ENCODE measurements at regions not wholly inside any gene's neighbourhood (a gene's known extent, or its start where the extent isn't known, plus 50 kb on each side); places are given as distances from the start of the nearest gene placed in this dataset.

DNA sequence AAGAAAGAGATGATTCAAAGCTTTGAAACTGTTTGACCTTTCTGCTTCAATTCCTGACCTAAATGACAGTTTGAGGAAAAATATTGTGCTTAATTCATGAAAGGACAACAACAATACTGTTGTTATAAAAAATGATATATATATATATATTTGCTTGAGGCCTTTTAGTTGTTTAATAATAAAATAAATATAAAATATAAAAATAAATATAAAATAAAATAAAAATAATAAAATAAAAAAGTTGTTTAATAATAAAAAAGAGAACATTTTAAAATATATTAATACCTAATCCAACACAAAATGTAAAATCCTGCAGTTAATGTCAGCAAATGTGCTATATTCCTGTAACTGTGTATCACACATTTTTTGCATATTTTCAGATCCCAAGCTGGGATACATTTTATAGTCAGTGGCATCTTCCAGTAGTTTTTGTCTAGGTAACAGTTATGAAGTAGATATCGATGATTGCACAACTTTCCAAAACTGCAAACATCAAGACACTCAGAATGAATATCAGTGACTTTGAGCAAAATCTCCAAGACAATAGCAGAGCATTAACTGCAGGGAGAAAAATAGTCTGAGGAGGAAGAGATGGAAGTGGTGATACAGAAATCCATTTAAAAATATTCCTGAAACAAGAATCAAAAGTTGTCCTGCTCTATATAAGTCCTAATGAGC is 375.5 kb upstream of the KLHL1 start:
- Mint-ChIP-seq H3K27me3 (ENCODE audit: low read depth) (no peaks in the 10 kb centered on the region), H3K27ac (no peak overlapping the region), H3K4me1 (ENCODE audit: low read depth) (no peaks in the 10 kb centered on the region), H3K9me3 (peaks cover 9% of the 10 kb centered on the region), H3K4me3 (no peak overlapping the region), H3K36me3 (ENCODE audit: low read depth) (no peaks in the 10 kb centered on the region)
- DNase-seq (ENCODE audit: low spot score): no peak

DNA sequence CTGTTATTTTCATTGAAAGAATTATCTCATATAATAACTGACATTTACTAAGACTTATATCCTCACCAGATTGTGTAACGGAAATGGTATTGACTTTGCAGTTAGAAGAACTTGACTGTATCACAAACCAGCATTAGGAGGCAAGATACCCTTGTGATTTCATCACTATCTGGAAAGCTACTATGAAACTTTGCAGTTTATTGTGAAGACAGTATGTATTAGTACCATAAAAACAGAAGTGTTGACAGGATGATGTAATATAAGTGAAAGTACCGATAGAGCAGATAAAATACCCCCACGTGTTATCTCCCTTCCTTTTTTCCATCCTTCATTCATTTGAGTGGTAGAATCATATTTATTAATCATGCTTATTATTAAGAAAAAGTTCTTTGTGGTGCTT is 365.7 kb upstream of the KLHL1 start:
- no peak overlapping the region for H3K4me3 Mint-ChIP-seq
- H3K27me3 Mint-ChIP-seq (ENCODE audit: low read depth): no peaks in the 10 kb centered on the region
- DNase-seq (ENCODE audit: low spot score): no peak
- no peak overlapping the region for H3K27ac Mint-ChIP-seq
- H3K4me1 Mint-ChIP-seq (ENCODE audit: low read depth): no peaks in the 10 kb centered on the region
- no peaks in the 10 kb centered on the region for H3K36me3 Mint-ChIP-seq (ENCODE audit: low read depth)
- peaks cover 13% of the 10 kb centered on the region for H3K9me3 Mint-ChIP-seq

DNA sequence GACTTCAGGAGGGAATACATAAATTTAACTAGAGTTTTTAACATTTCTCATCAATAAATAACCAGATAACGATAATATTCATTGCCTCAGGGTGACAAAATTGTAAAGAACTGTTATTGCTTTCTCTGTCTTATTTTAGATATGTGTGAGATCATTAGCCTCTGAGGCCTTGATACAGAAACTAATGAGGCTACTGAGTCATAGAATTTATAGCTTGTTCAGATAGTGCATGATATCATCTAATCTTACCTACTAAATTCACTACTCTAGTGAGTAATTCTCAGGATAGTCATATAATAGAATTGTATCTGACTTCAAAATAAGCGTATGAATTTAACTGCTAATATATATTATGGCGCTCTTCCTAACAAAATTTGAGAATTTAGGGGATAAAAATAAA is 360.8 kb upstream of the KLHL1 start:
- no peaks in the 10 kb centered on the region for H3K27me3 Mint-ChIP-seq (ENCODE audit: low read depth)
- no peak for DNase-seq (ENCODE audit: low spot score)
- H3K9me3 Mint-ChIP-seq: peaks cover 6% of the 10 kb centered on the region
- no peaks in the 10 kb centered on the region for H3K36me3 Mint-ChIP-seq (ENCODE audit: low read depth)
- no peaks in the 10 kb centered on the region for H3K4me1 Mint-ChIP-seq (ENCODE audit: low read depth)
- no peak overlapping the region for H3K4me3 Mint-ChIP-seq
- no peak overlapping the region for H3K27ac Mint-ChIP-seq

DNA sequence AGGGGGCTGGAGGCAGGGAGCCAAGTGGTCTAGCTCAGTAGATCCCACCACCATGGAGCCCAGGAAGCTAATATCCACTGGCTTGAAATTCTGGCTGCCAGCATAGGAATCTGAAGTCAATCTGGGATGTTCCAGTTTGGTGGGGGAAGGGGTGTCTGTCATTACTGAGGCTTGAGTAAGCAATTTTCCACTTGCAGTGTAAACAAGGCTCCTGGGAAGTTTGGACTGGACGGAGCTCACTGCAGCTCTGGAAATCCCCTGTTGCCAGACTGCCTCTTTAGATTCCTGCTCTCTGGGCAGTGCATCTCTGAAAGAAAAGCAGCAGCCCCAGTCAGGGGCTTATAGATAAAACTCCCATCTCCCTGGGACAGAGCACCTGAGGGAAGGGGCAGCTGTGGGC is 349.2 kb upstream of the KLHL1 start:
- Mint-ChIP-seq H3K27ac (no peak overlapping the region), H3K4me3 (no peak overlapping the region), H3K4me1 (ENCODE audit: low read depth) (no peaks in the 10 kb centered on the region)

DNA sequence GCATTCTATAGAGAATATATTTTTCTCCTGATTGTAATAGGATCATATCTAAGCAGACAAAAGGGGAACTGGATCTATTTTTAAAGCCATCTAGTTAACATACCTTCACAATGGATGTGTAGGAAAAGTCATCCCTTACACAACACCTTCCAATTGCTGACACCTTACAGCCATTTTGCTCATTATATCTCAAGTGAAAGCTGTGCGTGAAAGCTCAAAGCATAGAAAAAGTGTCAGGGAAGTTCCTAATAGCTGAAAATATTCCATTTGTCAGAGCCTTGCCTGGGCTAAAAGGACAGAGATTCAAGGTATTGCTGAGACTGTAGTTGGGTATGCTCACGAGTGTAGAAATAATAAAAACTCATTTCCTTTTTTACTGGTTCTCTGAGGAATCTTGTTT is 340.6 kb upstream of the KLHL1 start:
- no peaks in the 10 kb centered on the region for H3K36me3 Mint-ChIP-seq (ENCODE audit: low read depth)
- H3K27ac Mint-ChIP-seq: no peak overlapping the region
- no peaks in the 10 kb centered on the region for H3K27me3 Mint-ChIP-seq (ENCODE audit: low read depth)
- no peak for DNase-seq (ENCODE audit: low spot score)
- no peak overlapping the region for H3K4me3 Mint-ChIP-seq
- no peaks in the 10 kb centered on the region for H3K4me1 Mint-ChIP-seq (ENCODE audit: low read depth)
- H3K9me3 Mint-ChIP-seq: peaks cover 13% of the 10 kb centered on the region

More for the DNA sequence above, 349.2 kb upstream of the KLHL1 start:
- no peak for DNase-seq (ENCODE audit: low spot score)
- H3K27me3 Mint-ChIP-seq (ENCODE audit: low read depth): no peaks in the 10 kb centered on the region
- H3K9me3 Mint-ChIP-seq: peaks cover 24% of the 10 kb centered on the region
- no peaks in the 10 kb centered on the region for H3K36me3 Mint-ChIP-seq (ENCODE audit: low read depth)

DNA sequence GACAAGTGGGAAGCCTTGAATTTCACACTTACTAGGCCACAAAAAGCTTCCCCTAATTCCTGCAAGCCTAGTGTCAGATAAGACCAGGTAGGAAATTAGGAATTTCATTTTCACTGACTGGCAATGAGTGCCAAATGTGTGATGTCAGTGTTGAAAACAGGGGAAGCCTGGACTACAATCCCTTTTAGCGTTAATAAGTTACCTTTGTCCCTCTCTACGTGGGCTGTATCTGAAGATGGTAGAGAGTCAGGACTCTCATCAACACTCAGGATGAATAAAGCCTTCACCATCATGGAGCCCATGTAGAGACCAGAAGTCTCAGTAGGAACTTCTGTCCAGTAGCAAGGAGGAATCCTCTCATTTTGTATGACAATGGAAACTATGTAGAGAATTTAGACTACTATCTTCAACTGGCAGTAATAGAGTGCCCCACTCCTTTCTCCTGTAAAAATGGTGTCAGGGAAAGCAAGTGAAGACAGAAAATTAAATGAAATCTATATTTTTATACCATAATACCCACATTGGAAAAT is 324.1 kb upstream of the KLHL1 start:
- Mint-ChIP-seq H3K27ac (no peak overlapping the region), H3K9me3 (peaks cover 16% of the 10 kb centered on the region), H3K27me3 (ENCODE audit: low read depth) (no peaks in the 10 kb centered on the region), H3K4me1 (ENCODE audit: low read depth) (no peaks in the 10 kb centered on the region), H3K36me3 (ENCODE audit: low read depth) (no peaks in the 10 kb centered on the region), H3K4me3 (no peak overlapping the region)
- DNase-seq (ENCODE audit: low spot score): no peak

DNA sequence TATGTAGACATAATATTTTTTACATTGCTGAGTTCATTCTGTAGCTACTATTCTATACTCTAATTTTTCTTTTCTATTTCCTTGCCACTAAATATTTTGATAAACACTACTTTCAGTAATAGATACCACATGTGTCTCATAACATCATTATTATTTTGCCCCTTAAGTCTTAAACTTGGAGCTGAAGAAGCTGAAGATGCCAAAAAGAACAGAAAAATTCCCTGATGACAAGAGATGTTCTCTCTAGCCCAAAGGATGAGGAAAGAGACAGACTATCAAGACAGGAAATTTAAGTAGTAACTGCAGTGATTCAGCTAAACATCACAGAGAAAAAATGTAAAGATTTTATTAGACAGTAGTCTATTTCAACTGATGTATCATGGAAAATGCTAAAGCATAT is 322.0 kb upstream of the KLHL1 start:
- Mint-ChIP-seq H3K9me3 (peaks cover 12% of the 10 kb centered on the region), H3K36me3 (ENCODE audit: low read depth) (no peaks in the 10 kb centered on the region), H3K4me3 (no peak overlapping the region), H3K4me1 (ENCODE audit: low read depth) (no peaks in the 10 kb centered on the region), H3K27me3 (ENCODE audit: low read depth) (no peaks in the 10 kb centered on the region), H3K27ac (no peak overlapping the region)
- DNase-seq (ENCODE audit: low spot score): no peak

DNA sequence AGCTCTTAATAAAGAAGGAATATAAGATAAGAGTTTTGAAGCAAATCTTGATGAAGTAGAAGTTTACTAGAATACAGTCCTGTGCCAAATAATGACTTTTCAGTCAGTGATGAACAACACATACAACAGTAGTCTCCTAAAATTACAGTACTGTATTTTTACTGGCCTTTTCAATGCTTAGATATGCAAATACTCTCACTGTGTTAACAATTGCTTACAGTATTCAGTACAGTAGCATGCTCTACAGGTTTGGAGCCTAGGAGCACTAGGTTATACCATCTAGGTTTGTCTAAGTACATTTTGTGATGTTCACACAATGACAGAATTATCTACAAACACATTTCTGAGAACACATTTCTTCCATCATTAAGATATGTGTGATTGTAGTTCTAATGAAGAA is 316.7 kb upstream of the KLHL1 start:
- no peak for DNase-seq (ENCODE audit: low spot score)
- H3K36me3 Mint-ChIP-seq (ENCODE audit: low read depth): no peaks in the 10 kb centered on the region
- no peaks in the 10 kb centered on the region for H3K4me1 Mint-ChIP-seq (ENCODE audit: low read depth)
- H3K27ac Mint-ChIP-seq: peak overlapping the region; percentile 65
- H3K27me3 Mint-ChIP-seq (ENCODE audit: low read depth): no peaks in the 10 kb centered on the region
- peaks cover 15% of the 10 kb centered on the region for H3K9me3 Mint-ChIP-seq
- H3K4me3 Mint-ChIP-seq: no peak overlapping the region

DNA sequence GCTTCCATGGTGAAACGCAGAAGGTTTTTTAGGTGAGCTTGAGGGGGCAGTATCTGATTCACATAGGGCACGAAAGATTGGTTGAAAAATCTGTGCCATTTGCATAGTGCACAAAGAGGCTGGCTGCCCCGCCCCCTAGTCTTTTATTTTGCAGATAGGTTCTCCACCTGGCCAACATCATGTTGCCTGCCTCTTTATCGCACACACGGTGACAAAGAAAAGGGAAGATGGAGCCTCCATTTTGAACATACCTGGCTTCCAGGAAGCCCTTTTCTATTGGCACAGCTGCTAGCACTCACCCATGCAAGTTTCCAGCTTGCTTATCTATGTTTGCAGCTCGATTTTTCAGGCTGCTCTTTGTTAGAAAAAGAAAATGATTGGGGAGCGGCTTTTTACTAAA is 316.2 kb upstream of the KLHL1 start:
- Mint-ChIP-seq H3K27ac (peak overlapping the region; percentile 26), H3K4me3 (no peak overlapping the region), H3K9me3 (peaks cover 15% of the 10 kb centered on the region), H3K27me3 (ENCODE audit: low read depth) (no peaks in the 10 kb centered on the region), H3K36me3 (ENCODE audit: low read depth) (no peaks in the 10 kb centered on the region), H3K4me1 (ENCODE audit: low read depth) (no peaks in the 10 kb centered on the region)
- no peak for DNase-seq (ENCODE audit: low spot score)

DNA sequence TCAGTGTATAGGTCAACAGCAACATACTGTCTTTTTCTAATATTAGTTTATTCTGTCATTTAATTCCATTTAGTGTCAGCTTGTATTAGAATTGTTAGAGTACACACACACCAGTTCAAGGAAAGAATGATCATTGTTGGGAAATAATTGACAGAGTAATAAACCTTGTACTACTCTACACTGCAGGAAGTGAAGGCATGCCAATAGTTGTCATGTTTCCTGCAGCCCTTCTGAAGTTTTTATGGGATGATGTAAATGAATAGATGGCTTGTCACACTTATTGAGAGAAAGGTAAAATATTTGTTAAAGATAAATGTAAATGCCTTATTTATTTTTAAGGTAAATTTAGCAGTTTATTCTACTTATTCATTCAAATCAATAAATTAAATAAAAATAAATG is 306.9 kb upstream of the KLHL1 start:
- DNase-seq (ENCODE audit: low spot score): no peak
- Mint-ChIP-seq H3K4me1 (ENCODE audit: low read depth) (no peaks in the 10 kb centered on the region), H3K9me3 (peaks cover 17% of the 10 kb centered on the region), H3K36me3 (ENCODE audit: low read depth) (no peaks in the 10 kb centered on the region), H3K27me3 (ENCODE audit: low read depth) (no peaks in the 10 kb centered on the region), H3K4me3 (no peak overlapping the region), H3K27ac (no peak overlapping the region)

DNA sequence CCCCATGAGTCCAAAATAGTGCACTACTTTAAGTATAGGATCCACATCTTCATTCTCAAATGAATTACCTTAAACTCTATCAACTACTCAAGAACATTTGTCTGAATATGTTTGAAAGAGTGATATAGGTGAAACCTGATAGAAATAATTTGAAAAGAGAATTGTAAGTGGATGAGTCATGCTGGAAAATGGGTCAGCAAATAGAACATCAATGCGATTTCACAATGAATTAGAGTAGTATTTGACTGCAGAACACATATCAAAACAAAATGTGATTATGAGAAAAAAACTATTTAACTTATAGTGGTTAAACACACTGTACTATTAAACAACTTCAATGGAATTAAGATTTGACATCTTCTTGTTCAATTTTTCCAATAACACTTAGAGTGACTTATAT is 300.6 kb upstream of the KLHL1 start:
- H3K4me3 Mint-ChIP-seq: no peak overlapping the region
- no peaks in the 10 kb centered on the region for H3K4me1 Mint-ChIP-seq (ENCODE audit: low read depth)
- H3K9me3 Mint-ChIP-seq: peaks cover 12% of the 10 kb centered on the region
- DNase-seq (ENCODE audit: low spot score): no peak
- H3K27me3 Mint-ChIP-seq (ENCODE audit: low read depth): no peaks in the 10 kb centered on the region
- no peak overlapping the region for H3K27ac Mint-ChIP-seq
- no peaks in the 10 kb centered on the region for H3K36me3 Mint-ChIP-seq (ENCODE audit: low read depth)

DNA sequence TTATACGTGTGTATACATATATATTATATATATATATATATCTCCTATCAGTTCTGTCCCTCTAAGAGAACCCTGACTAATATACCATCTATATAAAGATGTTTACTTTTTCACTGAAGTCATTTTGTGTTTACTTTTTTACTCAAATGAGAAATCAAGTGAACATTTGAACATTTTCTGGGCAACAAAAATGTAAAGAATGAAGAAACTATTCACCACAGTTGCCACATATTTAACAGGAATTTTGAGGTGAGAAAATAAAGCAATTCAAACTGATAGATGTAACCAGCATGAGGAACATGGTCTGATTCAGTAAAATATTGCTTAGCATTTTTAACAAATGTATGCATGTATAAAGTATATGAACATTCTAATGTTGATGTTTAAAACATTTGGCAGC is 299.2 kb upstream of the KLHL1 start:
- Mint-ChIP-seq H3K27me3 (ENCODE audit: low read depth) (no peaks in the 10 kb centered on the region), H3K9me3 (peaks cover 7% of the 10 kb centered on the region), H3K4me1 (ENCODE audit: low read depth) (no peaks in the 10 kb centered on the region), H3K27ac (no peak overlapping the region), H3K36me3 (ENCODE audit: low read depth) (no peaks in the 10 kb centered on the region), H3K4me3 (no peak overlapping the region)
- no peak for DNase-seq (ENCODE audit: low spot score)

DNA sequence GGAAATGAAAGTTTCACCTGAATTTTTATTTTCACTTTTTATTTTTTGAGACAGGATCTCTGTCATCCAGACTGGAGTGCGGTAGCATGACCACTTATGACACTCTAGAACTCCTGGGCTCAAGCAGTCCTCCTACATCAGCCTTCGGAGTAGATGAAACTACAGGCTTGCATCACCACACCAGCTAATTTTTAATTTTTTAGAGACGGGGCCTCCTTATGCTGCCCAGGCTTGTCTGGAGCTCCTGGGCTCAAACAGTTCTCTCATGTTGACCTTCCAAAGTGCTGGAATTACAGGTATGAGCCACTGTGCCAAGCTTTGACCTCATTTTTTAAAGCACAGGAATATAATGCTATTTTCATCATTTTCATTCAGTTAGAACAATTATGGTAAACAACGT is 297.0 kb upstream of the KLHL1 start:
- no peak for DNase-seq (ENCODE audit: low spot score)
- H3K4me3 Mint-ChIP-seq: no peak overlapping the region
- H3K9me3 Mint-ChIP-seq: peaks cover 4% of the 10 kb centered on the region
- no peaks in the 10 kb centered on the region for H3K4me1 Mint-ChIP-seq (ENCODE audit: low read depth)
- H3K36me3 Mint-ChIP-seq (ENCODE audit: low read depth): no peaks in the 10 kb centered on the region
- no peaks in the 10 kb centered on the region for H3K27me3 Mint-ChIP-seq (ENCODE audit: low read depth)
- H3K27ac Mint-ChIP-seq: no peak overlapping the region

DNA sequence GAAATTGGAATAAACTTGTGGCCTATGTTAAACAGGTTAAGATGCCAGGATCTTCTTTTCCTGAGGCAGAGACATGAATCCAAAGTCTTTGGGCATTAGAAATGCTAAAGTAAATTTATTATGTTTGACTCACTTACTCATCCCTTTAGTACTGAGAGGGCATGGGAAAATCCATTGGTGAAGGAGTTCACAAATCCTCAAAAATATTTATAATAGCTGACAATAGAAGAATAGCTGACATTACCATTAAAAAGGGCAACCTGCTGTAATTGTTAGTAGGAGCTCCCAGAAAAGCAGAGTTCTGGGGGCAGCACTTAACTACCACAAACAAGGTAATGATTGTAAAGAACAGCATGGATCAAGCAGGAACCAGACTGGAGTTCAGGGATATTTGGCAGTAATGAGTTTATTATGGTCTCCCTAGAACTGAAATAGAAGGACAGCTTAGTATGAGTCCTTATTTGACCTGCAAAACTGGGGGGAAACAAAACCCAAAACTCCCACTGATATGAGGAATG is 285.8 kb upstream of the KLHL1 start:
- Mint-ChIP-seq H3K27me3 (ENCODE audit: low read depth) (no peaks in the 10 kb centered on the region), H3K9me3 (peaks cover 13% of the 10 kb centered on the region), H3K36me3 (ENCODE audit: low read depth) (no peaks in the 10 kb centered on the region), H3K4me1 (ENCODE audit: low read depth) (no peaks in the 10 kb centered on the region), H3K27ac (no peak overlapping the region), H3K4me3 (no peak overlapping the region)
- no peak for DNase-seq (ENCODE audit: low spot score)

DNA sequence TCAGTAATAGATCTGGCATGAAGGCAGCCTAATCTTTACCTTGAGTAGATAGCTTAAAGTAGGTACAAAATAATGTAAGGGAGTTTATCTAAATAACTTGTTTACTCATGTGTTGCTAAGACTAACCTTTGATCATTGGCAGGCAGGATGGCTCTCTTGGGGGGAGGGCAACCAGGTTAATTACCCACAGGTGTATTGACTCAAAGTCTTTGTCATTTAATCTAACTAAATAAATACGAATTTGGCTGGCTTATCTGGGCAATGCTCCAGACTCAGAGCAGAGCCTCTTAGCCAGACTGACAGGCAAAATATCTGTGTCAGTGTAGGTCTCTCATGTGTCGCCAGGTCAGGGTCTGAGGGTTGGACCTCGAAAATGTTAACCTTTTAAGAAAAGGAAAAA is 283.4 kb upstream of the KLHL1 start:
- Mint-ChIP-seq H3K27ac (no peak overlapping the region), H3K27me3 (ENCODE audit: low read depth) (no peaks in the 10 kb centered on the region), H3K36me3 (ENCODE audit: low read depth) (no peaks in the 10 kb centered on the region), H3K4me3 (no peak overlapping the region), H3K9me3 (peaks cover 7% of the 10 kb centered on the region), H3K4me1 (ENCODE audit: low read depth) (no peaks in the 10 kb centered on the region)
- no peak for DNase-seq (ENCODE audit: low spot score)

Measured in T-helper 2 cell treated with Interferon-gamma antibody and Interleukin-4, amounts not matched to agents 5 μg/mL and 100 μg/mL, for 36 hours (primary cell).